ENCODE measurements at regions not wholly inside any gene's neighbourhood (a gene's known extent, or its start where the extent isn't known, plus 50 kb on each side); places are given as distances from the start of the nearest gene placed in this dataset.

DNA sequence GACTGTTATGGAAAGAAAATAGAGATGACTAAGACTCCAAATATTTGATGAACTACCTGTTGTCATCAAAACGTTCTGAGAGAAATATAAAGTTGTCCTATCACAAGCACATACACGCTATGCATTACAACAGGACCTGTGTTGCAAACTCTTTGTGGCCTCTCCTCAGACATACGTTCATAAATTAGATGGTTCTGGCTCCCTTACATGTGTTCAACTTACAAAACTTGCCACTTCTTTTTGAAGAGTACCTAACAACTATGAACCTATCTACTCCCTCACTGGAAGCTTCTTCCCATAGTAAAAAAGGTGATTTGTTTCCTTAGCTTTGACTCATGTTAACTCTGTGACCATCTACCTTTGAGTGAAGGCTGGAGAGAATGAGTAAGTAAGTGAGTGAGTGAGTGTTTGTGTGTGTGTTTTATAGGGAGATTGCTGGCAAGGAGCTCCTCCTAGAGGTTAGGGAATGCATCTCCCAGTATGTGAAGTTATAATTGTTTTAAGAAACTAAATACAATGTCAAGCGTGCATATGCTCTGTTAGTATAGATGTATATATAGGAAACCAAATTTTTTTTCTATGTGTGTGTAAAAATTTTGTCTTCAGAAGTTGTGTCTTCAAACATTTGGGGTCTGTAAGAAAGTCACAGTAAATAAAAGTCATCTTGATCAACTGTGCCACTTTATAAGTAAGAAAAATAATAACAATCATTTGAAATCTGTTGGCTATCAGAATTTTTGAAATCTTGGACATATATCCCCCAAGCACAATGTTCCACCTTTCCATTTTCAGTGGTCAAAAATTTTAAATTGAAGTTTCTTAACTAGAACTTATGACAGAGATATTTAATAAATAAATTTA, 1211.1 kb upstream of the GJE1 start:
- peak overlapping the region; percentile 49 for H3K27ac ChIP-seq
- TF ChIP-seq, protein P1, sequence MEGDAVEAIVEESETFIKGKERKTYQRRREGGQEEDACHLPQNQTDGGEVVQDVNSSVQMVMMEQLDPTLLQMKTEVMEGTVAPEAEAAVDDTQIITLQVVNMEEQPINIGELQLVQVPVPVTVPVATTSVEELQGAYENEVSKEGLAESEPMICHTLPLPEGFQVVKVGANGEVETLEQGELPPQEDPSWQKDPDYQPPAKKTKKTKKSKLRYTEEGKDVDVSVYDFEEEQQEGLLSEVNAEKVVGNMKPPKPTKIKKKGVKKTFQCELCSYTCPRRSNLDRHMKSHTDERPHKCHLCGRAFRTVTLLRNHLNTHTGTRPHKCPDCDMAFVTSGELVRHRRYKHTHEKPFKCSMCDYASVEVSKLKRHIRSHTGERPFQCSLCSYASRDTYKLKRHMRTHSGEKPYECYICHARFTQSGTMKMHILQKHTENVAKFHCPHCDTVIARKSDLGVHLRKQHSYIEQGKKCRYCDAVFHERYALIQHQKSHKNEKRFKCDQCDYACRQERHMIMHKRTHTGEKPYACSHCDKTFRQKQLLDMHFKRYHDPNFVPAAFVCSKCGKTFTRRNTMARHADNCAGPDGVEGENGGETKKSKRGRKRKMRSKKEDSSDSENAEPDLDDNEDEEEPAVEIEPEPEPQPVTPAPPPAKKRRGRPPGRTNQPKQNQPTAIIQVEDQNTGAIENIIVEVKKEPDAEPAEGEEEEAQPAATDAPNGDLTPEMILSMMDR (IDR thresholded peaks at IDR 0.05) = peak; percentile 86
- no peak for TF ChIP-seq ZFX (IDR thresholded peaks at IDR 0.05; ENCODE audit: borderline replicate concordance)

DNA sequence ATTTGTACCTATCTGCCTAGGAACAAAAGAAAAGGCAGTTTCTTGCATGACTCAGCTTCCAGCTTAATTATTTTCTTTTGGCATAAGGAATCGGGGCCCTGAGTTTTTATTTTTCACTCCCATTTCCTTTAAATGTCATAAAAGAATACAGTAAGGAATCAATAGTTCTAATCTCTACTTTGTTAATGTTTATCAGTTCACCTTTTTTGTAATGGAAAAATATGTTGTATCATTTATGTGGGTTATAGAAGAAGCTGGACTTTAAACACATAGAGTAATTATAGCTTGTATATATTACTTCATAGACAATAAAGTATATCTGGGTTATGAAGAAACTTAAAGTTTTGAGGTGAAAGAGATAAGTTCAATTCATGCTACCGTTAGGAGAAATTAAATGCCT, 1214.8 kb upstream of the GJE1 start:
- no peak for TF ChIP-seq ZFX (IDR thresholded peaks at IDR 0.05; ENCODE audit: borderline replicate concordance)
- TF ChIP-seq, protein P1 (IDR thresholded peaks at IDR 0.05) = no peak
- no peak overlapping the region for H3K27ac ChIP-seq

DNA sequence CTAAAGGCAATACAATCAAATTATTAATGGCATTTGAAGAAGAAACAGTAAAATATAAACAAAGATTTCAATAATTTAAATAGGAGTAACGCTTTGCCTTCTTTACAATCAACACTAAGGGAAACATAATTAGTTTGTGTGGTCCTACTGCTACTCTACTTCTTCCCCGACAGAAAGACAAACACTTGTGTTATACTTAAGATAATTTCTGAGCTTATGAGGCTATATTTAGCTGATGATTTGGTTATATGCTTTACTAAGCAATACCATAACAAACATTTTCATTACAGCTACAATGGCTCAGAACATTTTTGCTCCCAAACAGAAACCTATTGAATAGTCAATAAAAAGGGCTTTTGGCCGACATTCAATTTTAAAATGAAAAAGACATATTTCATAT, 1217.2 kb upstream of the GJE1 start:
- no peak for TF ChIP-seq ZFX (IDR thresholded peaks at IDR 0.05; ENCODE audit: borderline replicate concordance)
- TF ChIP-seq, protein P1 (IDR thresholded peaks at IDR 0.05) = no peak
- no peak overlapping the region for H3K27ac ChIP-seq

DNA sequence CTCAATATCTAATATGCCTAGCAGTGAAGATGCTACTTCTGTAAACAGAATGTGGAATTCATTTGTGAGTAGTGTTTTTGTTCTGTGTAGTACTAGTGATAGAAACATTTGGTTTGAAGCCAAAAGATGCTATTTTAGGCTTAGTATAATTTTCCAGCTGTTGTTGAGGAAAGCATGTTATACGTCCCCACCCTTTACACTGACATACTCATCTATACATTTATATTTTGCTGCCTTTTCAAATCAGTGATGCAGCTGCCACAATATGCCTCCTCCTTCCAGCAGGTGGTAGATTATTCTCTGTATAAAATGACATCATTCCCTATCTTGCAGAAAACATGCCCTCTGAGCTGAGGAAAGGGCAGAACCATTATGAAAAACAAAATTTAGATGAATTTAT, 1217.6 kb upstream of the GJE1 start:
- no peak overlapping the region for H3K27ac ChIP-seq
- TF ChIP-seq, protein P1 (IDR thresholded peaks at IDR 0.05) = no peak
- TF ChIP-seq ZFX (IDR thresholded peaks at IDR 0.05; ENCODE audit: borderline replicate concordance) = no peak

DNA sequence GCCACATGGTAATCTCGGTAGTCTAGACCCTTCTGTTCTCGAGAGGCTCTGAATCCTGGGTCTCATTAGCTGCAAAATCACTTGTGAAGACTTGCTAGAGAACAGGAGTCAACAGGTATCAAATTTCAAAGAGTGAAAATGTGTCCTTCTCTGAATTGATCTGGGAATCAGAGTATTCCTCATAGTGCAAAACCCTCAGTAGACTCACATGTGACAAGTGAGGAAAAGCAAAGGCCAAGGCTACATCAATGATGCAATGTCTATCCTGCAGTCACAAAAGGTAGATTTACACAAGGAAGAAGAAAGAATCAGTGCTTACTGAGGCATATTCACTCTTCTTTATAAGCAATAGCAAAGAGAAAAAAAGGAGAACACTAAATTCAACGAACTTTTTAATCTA, 1220.0 kb upstream of the GJE1 start:
- H3K27ac ChIP-seq = no peak overlapping the region
- TF ChIP-seq, protein P1 (IDR thresholded peaks at IDR 0.05) = no peak
- no peak for TF ChIP-seq ZFX (IDR thresholded peaks at IDR 0.05; ENCODE audit: borderline replicate concordance)

DNA sequence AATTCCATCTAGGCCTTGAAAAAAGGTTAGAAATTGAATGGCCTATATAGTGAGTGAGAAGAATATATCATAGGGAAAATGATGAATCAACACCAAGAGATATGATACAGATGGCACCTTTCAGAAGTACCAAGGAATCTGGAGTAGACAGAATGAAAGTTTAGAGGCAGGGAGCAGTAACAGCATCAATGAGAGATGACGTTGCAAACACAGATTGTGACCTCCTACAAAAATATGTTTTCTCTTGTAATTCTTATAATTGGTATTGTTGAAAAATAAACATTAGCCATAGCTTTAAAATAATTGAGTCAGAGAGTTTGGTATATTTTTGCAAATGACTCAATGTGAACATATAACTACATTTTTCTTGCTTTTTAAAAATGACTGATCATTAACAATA, 1223.1 kb upstream of the GJE1 start:
- TF ChIP-seq, protein P1 (IDR thresholded peaks at IDR 0.05) = no peak
- no peak for TF ChIP-seq ZFX (IDR thresholded peaks at IDR 0.05; ENCODE audit: borderline replicate concordance)
- H3K27ac ChIP-seq = no peak overlapping the region

DNA sequence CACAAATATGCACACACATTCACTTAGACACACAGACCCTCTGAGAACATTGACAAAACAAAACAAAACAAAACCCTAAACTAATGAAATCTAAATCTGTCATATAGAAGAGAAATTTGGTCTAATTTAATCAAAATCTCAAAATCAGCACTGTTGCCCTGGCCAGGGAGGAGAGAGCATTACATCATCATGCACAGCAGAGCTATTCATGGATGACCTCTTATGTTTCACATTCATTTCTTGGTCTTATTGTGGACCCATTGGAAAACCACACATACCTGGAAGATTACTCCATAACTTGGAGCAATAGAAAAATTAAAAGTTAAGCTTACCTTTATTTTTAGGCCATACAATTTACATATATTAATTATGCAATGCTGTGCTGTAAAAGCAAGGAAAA, 1223.6 kb upstream of the GJE1 start:
- H3K27ac ChIP-seq = no peak overlapping the region

More for the DNA sequence above, 1223.6 kb upstream of the GJE1 start:
- TF ChIP-seq ZFX (IDR thresholded peaks at IDR 0.05; ENCODE audit: borderline replicate concordance) = no peak
- TF ChIP-seq, protein P1 (IDR thresholded peaks at IDR 0.05) = no peak
